Fibroblast of mammary gland (primary cell): ENCODE measurements at regions not wholly inside any gene's neighbourhood (a gene's known extent, or its start where the extent isn't known, plus 50 kb on each side); places are given as distances from the start of the nearest gene placed in this dataset.
A peak's percentile ranks its signal among the peaks of the same experiment; 100 is the strongest.

Source experiments
- DNase-seq: peaks from one replicate; pipeline ENCODE4 v3.0.0-alpha.2; 2010; ENCODE audit warnings: low read depth
- H3K4me3 ChIP-seq: 2 replicates; pipeline ENCODE4 v1.5.1; 2011; ENCODE audit warnings: low read depth, mild to moderate bottlenecking, low read length, moderate library complexity; ENCODE audit not compliant: control insufficient read depth
- TF ChIP-seq, protein P1 (sequence below): conservative IDR thresholded peaks from 2 replicates; pipeline ENCODE4 v1.5.1; 2011; ENCODE audit warnings: low read depth, low read length, inconsistent platforms; ENCODE audit not compliant: control insufficient read depth, insufficient read depth

- TF ChIP-seq, protein P1, sequence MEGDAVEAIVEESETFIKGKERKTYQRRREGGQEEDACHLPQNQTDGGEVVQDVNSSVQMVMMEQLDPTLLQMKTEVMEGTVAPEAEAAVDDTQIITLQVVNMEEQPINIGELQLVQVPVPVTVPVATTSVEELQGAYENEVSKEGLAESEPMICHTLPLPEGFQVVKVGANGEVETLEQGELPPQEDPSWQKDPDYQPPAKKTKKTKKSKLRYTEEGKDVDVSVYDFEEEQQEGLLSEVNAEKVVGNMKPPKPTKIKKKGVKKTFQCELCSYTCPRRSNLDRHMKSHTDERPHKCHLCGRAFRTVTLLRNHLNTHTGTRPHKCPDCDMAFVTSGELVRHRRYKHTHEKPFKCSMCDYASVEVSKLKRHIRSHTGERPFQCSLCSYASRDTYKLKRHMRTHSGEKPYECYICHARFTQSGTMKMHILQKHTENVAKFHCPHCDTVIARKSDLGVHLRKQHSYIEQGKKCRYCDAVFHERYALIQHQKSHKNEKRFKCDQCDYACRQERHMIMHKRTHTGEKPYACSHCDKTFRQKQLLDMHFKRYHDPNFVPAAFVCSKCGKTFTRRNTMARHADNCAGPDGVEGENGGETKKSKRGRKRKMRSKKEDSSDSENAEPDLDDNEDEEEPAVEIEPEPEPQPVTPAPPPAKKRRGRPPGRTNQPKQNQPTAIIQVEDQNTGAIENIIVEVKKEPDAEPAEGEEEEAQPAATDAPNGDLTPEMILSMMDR: no peak
- H3K4me3 ChIP-seq: no peak overlapping the region
- peak; percentile 43 for DNase-seq
Measured at GRCh38 chr2:55761024-55761423, 67.4 kb upstream of the PNPT1 start.

GRCh38 chr2:55760125-55760524 is 66.5 kb upstream of the PNPT1 start:
- H3K4me3 ChIP-seq: no peak overlapping the region
- no peak for DNase-seq
- TF ChIP-seq, protein P1: no peak

DNA sequence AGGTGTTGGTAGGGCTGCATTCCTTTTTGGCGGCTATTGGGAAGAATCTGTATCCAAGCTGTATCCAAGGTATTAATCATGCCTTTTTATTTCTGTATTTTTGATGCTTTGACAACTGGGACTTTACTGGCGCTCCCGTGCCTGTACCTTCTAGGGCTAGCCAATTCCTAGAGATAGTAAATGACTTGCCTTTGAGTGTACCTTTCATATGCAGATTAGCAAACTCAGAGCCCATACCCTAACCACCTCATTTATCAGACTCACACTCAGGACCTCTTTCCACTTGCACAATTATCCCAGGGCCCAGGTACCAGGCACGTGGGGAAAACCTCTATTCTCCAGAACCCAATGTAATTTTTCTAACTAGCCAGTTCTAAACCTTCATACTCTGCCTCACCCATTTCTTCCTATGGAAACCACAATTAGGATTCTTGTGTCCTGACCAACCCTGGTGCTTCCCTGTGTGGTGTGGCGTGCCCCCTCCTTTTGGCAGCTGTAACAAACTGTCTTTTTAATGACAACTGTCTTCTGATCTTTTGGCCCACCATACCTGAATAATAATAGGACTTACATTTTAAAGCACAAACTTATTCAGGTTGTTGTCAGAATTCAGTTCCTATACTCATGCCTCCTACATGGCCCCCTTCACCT is 65.8 kb upstream of the PNPT1 start:
- TF ChIP-seq, protein P1: no peak
- no peak for DNase-seq
- no peak overlapping the region for H3K4me3 ChIP-seq

DNA sequence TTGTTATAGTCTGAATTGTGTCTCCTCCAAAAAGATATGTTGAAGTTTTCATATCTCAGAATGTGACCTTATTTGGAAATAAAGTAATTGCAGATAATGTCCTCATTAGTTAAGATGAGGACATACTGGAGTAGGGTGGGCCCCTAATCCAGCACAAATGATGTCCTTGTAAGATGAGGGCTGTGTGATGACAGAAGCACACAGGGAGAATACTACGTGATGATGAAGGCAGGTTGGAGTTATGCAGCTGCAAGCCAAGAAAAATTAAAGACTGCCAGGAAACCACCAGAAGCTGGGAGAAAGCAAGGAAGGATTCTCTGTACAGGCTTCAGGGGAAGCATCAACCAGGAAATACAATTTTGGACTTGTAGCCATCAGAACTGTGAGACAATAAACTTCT is 58.3 kb upstream of the PNPT1 start:
- TF ChIP-seq, protein P1: no peak
- DNase-seq: no peak
- H3K4me3 ChIP-seq: no peak overlapping the region

DNA sequence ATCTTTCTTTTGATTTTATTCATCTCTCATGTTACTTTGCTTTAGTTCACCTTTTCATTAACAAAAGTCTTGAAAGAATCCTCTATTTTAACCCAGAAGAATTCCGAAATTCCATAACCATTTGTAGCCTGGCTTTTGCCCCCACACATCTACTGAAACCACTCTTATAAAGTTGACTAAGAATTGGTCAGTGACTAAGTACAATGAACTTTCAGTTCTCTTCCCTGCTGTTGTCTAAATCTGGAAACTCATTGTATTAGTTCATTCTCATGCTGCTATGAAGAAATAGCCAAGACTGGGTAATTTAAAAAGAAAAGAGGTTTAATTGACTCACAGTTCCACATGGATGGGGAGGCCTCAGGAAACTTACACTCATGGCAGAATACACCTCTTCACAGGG is 49.9 kb upstream of the PNPT1 start:
- TF ChIP-seq, protein P1: no peak
- no peak overlapping the region for H3K4me3 ChIP-seq
- DNase-seq: peak; percentile 70
